ENCODE measurements at regions not wholly inside any gene's neighbourhood (a gene's known extent, or its start where the extent isn't known, plus 50 kb on each side); places are given as distances from the start of the nearest gene placed in this dataset.

- Histone ChIP-seq H3K4me3 (no peak overlapping the region), H3K27ac (no peak overlapping the region), H3K27me3 (no peaks in the 10 kb centered on the region), H3K9me3 (no peaks in the 10 kb centered on the region), H3K4me1 (no peaks in the 10 kb centered on the region), H3K36me3 (no peaks in the 10 kb centered on the region)
- intact Hi-C loops (cut with DNase I): no loop called here
- TF ChIP-seq POLR2A (IDR thresholded peaks at IDR 0.05) (no peak), POLR2AphosphoS5 (IDR thresholded peaks at IDR 0.05; ENCODE audit: insufficient read depth in 1 of 2, low read depth in 1 of 2) (no peak), CTCF (IDR thresholded peaks at IDR 0.05) (no peak)
- no peak for DNase-seq (ENCODE audit: extremely low spot score in 2 of 2)
Measured at GRCh38 chr10:10327934-10328333, 689.7 kb upstream of the CELF2 start.

GRCh38 chr10:10330418-10330817 lies 687.3 kb upstream of the CELF2 start:
- no peak overlapping the region for H3K27ac ChIP-seq
- intact Hi-C loops (cut with DNase I): no loop called here
- no peaks in the 10 kb centered on the region for H3K9me3 ChIP-seq
- H3K36me3 ChIP-seq: no peaks in the 10 kb centered on the region
- no peak for DNase-seq (ENCODE audit: extremely low spot score in 2 of 2)
- no peaks in the 10 kb centered on the region for H3K27me3 ChIP-seq
- H3K4me3 ChIP-seq: no peak overlapping the region
- no peak for TF ChIP-seq POLR2AphosphoS5 (IDR thresholded peaks at IDR 0.05; ENCODE audit: insufficient read depth in 1 of 2, low read depth in 1 of 2)
- TF ChIP-seq POLR2A (IDR thresholded peaks at IDR 0.05): no peak
- TF ChIP-seq CTCF (IDR thresholded peaks at IDR 0.05): no peak
- H3K4me1 ChIP-seq: no peaks in the 10 kb centered on the region

GRCh38 chr10:10332786-10333185 lies 684.9 kb upstream of the CELF2 start:
- DNase-seq (ENCODE audit: extremely low spot score in 2 of 2): no peak
- Histone ChIP-seq H3K36me3 (no peaks in the 10 kb centered on the region), H3K4me1 (no peaks in the 10 kb centered on the region), H3K27ac (no peak overlapping the region), H3K9me3 (no peaks in the 10 kb centered on the region), H3K27me3 (no peaks in the 10 kb centered on the region), H3K4me3 (no peak overlapping the region)
- intact Hi-C loops (cut with DNase I): no loop called here
- TF ChIP-seq POLR2AphosphoS5 (IDR thresholded peaks at IDR 0.05; ENCODE audit: insufficient read depth in 1 of 2, low read depth in 1 of 2) (no peak), CTCF (IDR thresholded peaks at IDR 0.05) (no peak)

GRCh38 chr10:10333622-10334021 lies 684.0 kb upstream of the CELF2 start:
- TF ChIP-seq POLR2AphosphoS5 (IDR thresholded peaks at IDR 0.05; ENCODE audit: insufficient read depth in 1 of 2, low read depth in 1 of 2) (no peak), POLR2A (IDR thresholded peaks at IDR 0.05) (no peak), CTCF (IDR thresholded peaks at IDR 0.05) (no peak)
- intact Hi-C loops (cut with DNase I): no loop called here
- Histone ChIP-seq H3K4me1 (no peaks in the 10 kb centered on the region), H3K27ac (no peak overlapping the region), H3K36me3 (no peaks in the 10 kb centered on the region), H3K4me3 (no peak overlapping the region), H3K9me3 (no peaks in the 10 kb centered on the region), H3K27me3 (no peaks in the 10 kb centered on the region)
- no peak for DNase-seq (ENCODE audit: extremely low spot score in 2 of 2)

GRCh38 chr10:10338339-10338738 lies 679.3 kb upstream of the CELF2 start:
- H3K9me3 ChIP-seq: no peaks in the 10 kb centered on the region
- H3K4me1 ChIP-seq: no peaks in the 10 kb centered on the region
- H3K36me3 ChIP-seq: no peaks in the 10 kb centered on the region
- TF ChIP-seq POLR2AphosphoS5 (IDR thresholded peaks at IDR 0.05; ENCODE audit: insufficient read depth in 1 of 2, low read depth in 1 of 2): no peak
- TF ChIP-seq POLR2A (IDR thresholded peaks at IDR 0.05): no peak
- no peak for TF ChIP-seq CTCF (IDR thresholded peaks at IDR 0.05)
- H3K4me3 ChIP-seq: no peak overlapping the region
- intact Hi-C loops (cut with DNase I): no loop called here
- no peak overlapping the region for H3K27ac ChIP-seq
- no peaks in the 10 kb centered on the region for H3K27me3 ChIP-seq
- no peak for DNase-seq (ENCODE audit: extremely low spot score in 2 of 2)
